ENCODE measurements at regions not wholly inside any gene's neighbourhood (a gene's known extent, or its start where the extent isn't known, plus 50 kb on each side); places are given as distances from the start of the nearest gene placed in this dataset.

DNA sequence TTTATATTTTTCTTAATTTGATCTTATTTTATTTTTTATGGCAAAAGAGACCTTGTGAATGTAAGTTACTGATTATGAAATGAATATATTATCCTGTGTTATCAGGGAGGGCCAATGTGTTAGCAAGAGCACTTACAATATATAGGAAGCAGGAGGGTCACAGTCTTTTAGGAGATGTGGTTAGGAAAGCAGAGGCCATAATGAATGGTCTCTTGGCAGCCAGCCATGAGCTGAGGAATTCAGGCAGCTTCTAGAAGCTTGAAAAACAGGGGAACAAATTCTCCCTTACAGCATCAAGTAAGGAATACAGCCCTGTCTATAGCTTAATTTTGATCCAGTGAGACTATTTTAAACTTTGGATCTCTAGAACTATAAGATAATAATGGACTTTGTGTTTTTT is 2374.6 kb downstream of the PCDH9 start:
- H3K27ac ChIP-seq: no peak overlapping the region
- no peak overlapping the region for H3K4me3 ChIP-seq
- H3K27me3 ChIP-seq: no peaks in the 10 kb centered on the region
- DNase-seq (ENCODE audit: low spot score in 2 of 2): no peak
- TF ChIP-seq POLR2AphosphoS5 (IDR thresholded peaks at IDR 0.05) (no peak), POLR2A (IDR thresholded peaks at IDR 0.05) (no peak), CTCF (IDR thresholded peaks at IDR 0.05) (no peak), EP300 (IDR thresholded peaks at IDR 0.05) (no peak)
- H3K36me3 ChIP-seq: no peaks in the 10 kb centered on the region
- no peaks in the 10 kb centered on the region for H3K4me1 ChIP-seq
- H3K9me3 ChIP-seq: no peaks in the 10 kb centered on the region

DNA sequence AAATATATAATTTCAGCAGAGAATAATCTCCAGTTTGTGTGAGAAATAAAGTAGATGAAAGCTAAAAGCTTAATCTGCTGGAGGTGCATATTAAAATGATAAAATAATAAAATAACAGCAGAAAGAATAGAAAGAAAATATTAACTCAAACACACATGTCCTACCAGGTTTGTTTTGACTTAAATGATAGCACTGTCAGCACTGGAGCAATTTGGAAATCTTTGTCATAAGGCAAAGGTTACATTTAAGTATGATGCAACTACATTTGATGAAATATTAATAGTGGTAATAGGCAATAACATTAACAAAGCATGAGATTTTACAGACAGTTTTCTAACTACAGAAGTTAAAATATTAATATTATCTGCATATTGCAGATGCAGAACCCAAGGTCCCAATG is 2380.1 kb downstream of the PCDH9 start:
- Histone ChIP-seq H3K27me3 (no peaks in the 10 kb centered on the region), H3K4me1 (no peaks in the 10 kb centered on the region), H3K27ac (no peak overlapping the region), H3K4me3 (no peak overlapping the region), H3K9me3 (no peaks in the 10 kb centered on the region), H3K36me3 (no peaks in the 10 kb centered on the region)
- DNase-seq (ENCODE audit: low spot score in 2 of 2): no peak
- TF ChIP-seq CTCF (IDR thresholded peaks at IDR 0.05): no peak
- TF ChIP-seq EP300 (IDR thresholded peaks at IDR 0.05): no peak
- TF ChIP-seq POLR2A (IDR thresholded peaks at IDR 0.05): no peak
- no peak for TF ChIP-seq POLR2AphosphoS5 (IDR thresholded peaks at IDR 0.05)

DNA sequence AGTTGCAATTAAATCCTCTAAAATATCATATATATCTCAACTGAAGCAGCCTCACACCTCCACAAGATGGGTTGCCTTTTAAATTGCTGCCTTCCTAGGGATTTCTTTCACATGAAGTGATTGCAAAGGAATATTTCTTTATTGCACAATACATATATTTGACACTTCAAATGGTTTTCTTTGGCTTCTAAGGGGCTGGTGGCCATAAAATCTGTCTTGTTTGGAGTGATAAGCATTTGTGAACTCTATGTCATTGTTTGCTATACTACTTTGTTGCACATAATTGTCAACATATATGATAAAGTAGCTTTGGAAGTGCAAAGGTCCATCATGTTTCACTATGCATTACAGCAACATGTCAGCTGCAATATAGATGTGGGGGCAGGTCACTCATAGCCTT is 2380.9 kb downstream of the PCDH9 start:
- Histone ChIP-seq H3K4me1 (no peaks in the 10 kb centered on the region), H3K27me3 (no peaks in the 10 kb centered on the region), H3K9me3 (no peaks in the 10 kb centered on the region), H3K27ac (no peak overlapping the region), H3K36me3 (no peaks in the 10 kb centered on the region), H3K4me3 (no peak overlapping the region)
- no peak for DNase-seq (ENCODE audit: low spot score in 2 of 2)
- no peak for TF ChIP-seq POLR2A (IDR thresholded peaks at IDR 0.05)
- no peak for TF ChIP-seq EP300 (IDR thresholded peaks at IDR 0.05)
- no peak for TF ChIP-seq POLR2AphosphoS5 (IDR thresholded peaks at IDR 0.05)
- TF ChIP-seq CTCF (IDR thresholded peaks at IDR 0.05): no peak

DNA sequence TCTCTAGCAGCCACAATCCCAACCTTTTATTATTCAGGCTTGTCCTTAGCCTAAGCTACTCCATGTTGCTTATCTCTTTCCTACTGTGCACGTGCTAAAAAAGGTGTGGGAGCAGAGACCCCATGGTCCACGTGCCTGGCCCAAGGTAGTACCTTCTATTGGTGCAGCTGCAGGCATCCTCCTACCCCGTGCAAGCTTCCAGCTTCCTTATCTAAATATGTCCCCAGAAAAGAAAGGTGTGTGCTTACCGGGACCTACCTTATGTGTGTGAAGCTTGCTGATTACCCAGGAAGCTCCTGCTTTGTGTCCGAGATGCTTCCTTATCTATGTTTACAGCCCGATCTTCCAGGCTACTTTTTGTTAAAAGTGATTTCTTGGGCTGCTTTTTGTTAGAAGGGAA is 2382.4 kb downstream of the PCDH9 start:
- 79% methylated on average over 6 of the region's 6 CpGs for WGBS
- TF ChIP-seq CTCF (IDR thresholded peaks at IDR 0.05) (no peak), POLR2A (IDR thresholded peaks at IDR 0.05) (no peak), EP300 (IDR thresholded peaks at IDR 0.05) (no peak), POLR2AphosphoS5 (IDR thresholded peaks at IDR 0.05) (no peak)
- Histone ChIP-seq H3K4me3 (no peak overlapping the region), H3K9me3 (no peaks in the 10 kb centered on the region), H3K27ac (no peak overlapping the region), H3K27me3 (no peaks in the 10 kb centered on the region), H3K36me3 (no peaks in the 10 kb centered on the region), H3K4me1 (no peaks in the 10 kb centered on the region)
- DNase-seq (ENCODE audit: low spot score in 2 of 2): no peak

- H3K4me1 ChIP-seq: no peaks in the 10 kb centered on the region
- DNase-seq (ENCODE audit: low spot score in 2 of 2): no peak
- 91% methylated on average over 1 of the region's 1 CpG for WGBS
Observed at GRCh38 chr13:64845110-64845509, 2385.0 kb downstream of the PCDH9 start.

More at GRCh38 chr13:64845110-64845509, 2385.0 kb downstream of the PCDH9 start:
- no peak overlapping the region for H3K4me3 ChIP-seq
- H3K27ac ChIP-seq: no peak overlapping the region
- no peak for TF ChIP-seq POLR2A (IDR thresholded peaks at IDR 0.05)
- no peak for TF ChIP-seq EP300 (IDR thresholded peaks at IDR 0.05)
- no peak for TF ChIP-seq CTCF (IDR thresholded peaks at IDR 0.05)
- TF ChIP-seq POLR2AphosphoS5 (IDR thresholded peaks at IDR 0.05): no peak
- no peaks in the 10 kb centered on the region for H3K27me3 ChIP-seq
- H3K36me3 ChIP-seq: no peaks in the 10 kb centered on the region
- no peaks in the 10 kb centered on the region for H3K9me3 ChIP-seq

Data from suprapubic skin (tissue), 4 donors.